SK-N-SH (cell line): ENCODE measurements at regions not wholly inside any gene's neighbourhood (a gene's known extent, or its start where the extent isn't known, plus 50 kb on each side); places are given as distances from the start of the nearest gene placed in this dataset.

ENCODE experiments used
- CTCF ChIA-PET: fragments of 300-600, 350-600 bp; formaldehyde crosslinking; extraction: SDS; loops from one replicate; lab custom pipeline; 2021; lab: Yijun Ruan, JAX
- POLR2A ChIA-PET: fragments of 350-600 bp; sonication (Branson Sonifier 250); formaldehyde crosslinking; extraction: SDS; loops from one replicate; lab custom pipeline; 2020; ENCODE audit warnings: antibody characterized with exemption, inconsistent platforms; lab: Yijun Ruan, JAX
- DNase-seq: peaks from one replicate; pipeline ENCODE4 v3.0.0; 2012
- H2AFZ ChIP-seq: fragments of 200-600 bp; sonication (generic); 2 replicates; pipeline ENCODE4 v1.8.1; 2016; ENCODE audit warnings: antibody characterized with exemption, mild to moderate bottlenecking, low read depth
- H3F3A ChIP-seq: fragments of 200-600 bp; sonication (generic); replicated peaks from 2 replicates; pipeline ENCODE3; 2016; ENCODE audit warnings: antibody characterized with exemption, mild to moderate bottlenecking; ENCODE audit not compliant: insufficient read depth
- H3K27ac ChIP-seq, 2 experiments: fragments of 200-500 bp in 1 of 2; fragments of 200-600 bp in 1 of 2; sonication (Bioruptor generic) in 1 of 2; sonication (generic), shearing (Covaris generic) in 1 of 2; 2 replicates each; pipeline versions ENCODE4 v1.5.1 to v1.6.1; 2014 to 2016; ENCODE audit warnings: low read depth in 2 of 2, inconsistent platforms in 1 of 2, low read length in 1 of 2, mild to moderate bottlenecking in 1 of 2, mixed read lengths in 1 of 2
- H3K27me3 ChIP-seq: fragments of 200-600 bp; sonication (generic), shearing (Covaris generic); 2 replicates; pipeline ENCODE4 v1.6.1; 2016; ENCODE audit warnings: mixed run types; ENCODE audit not compliant: insufficient read depth
- H3K36me3 ChIP-seq, 2 experiments: fragments of 200-500 bp in 1 of 2; fragments of 200-600 bp in 1 of 2; sonication (Bioruptor generic) in 1 of 2; sonication (generic) in 1 of 2; replicated peaks in 1 of 2; 2 replicates each; pipeline versions ENCODE3 to v1.5.1; 2014 to 2016; ENCODE audit warnings: low read length in 1 of 2, mild to moderate bottlenecking in 1 of 2; ENCODE audit not compliant: insufficient read depth in 2 of 2, control insufficient read depth in 1 of 2
- H3K4me1 ChIP-seq, 2 experiments: fragments of 200-500 bp in 1 of 2; fragments of 200-600 bp in 1 of 2; sonication (Bioruptor generic) in 1 of 2; sonication (generic), shearing (Covaris generic) in 1 of 2; 2 replicates each; pipeline versions ENCODE4 v1.5.1 to v1.6.1; 2014 to 2016; ENCODE audit warnings: low read depth in 1 of 2, low read length in 1 of 2, mixed run types in 1 of 2; ENCODE audit not compliant: insufficient read depth in 2 of 2, control insufficient read depth in 1 of 2
- H3K4me2 ChIP-seq: fragments of 200-600 bp; sonication (generic), shearing (Covaris generic); 2 replicates; pipeline ENCODE4 v1.6.1; 2017; ENCODE audit warnings: mixed run types
- H3K4me3 ChIP-seq, 2 experiments: fragments of 200-500 bp in 1 of 2; fragments of 200-600 bp in 1 of 2; sonication (Bioruptor generic) in 1 of 2; sonication (generic), shearing (Covaris generic) in 1 of 2; 2 replicates each; pipeline versions ENCODE4 v1.5.1 to v1.8.1; 2014 to 2016; ENCODE audit warnings: low read depth in 2 of 2, inconsistent platforms in 1 of 2, low read length in 1 of 2, mild to moderate bottlenecking in 1 of 2, mixed read lengths in 1 of 2, moderate library complexity in 1 of 2
- H3K79me2 ChIP-seq: fragments of 200-600 bp; sonication (generic); 2 replicates; pipeline ENCODE4 v1.8.1; 2017; ENCODE audit warnings: mild to moderate bottlenecking; ENCODE audit not compliant: insufficient read depth
- H3K9ac ChIP-seq: fragments of 200-600 bp; sonication (generic); 2 replicates; pipeline ENCODE4 v1.6.1; 2017; ENCODE audit warnings: mixed run types
- H3K9me2 ChIP-seq: fragments of 200-600 bp; sonication (generic); 2 replicates; pipeline ENCODE4 v1.6.1; 2017; ENCODE audit warnings: mixed run types
- H3K9me3 ChIP-seq: fragments of 200-600 bp; sonication (generic); 2 replicates; pipeline ENCODE4 v1.6.1; 2017; ENCODE audit warnings: mixed run types, mild to moderate bottlenecking, moderate library complexity
- H4K20me1 ChIP-seq: fragments of 200-600 bp; sonication (generic); 2 replicates; pipeline ENCODE4 v1.6.1; 2017; ENCODE audit warnings: mild to moderate bottlenecking, mixed run types; ENCODE audit not compliant: insufficient read depth
- CHD2 ChIP-seq: fragments of 150-350 bp; IDR thresholded peaks from 2 replicates; pipeline ENCODE4 v1.6.1; 2018; ENCODE audit warnings: low read length; ENCODE audit not compliant: partially characterized antibody
- ELF1 ChIP-seq: IDR thresholded peaks from 2 replicates; pipeline ENCODE4 v1.4.0; 2012
- EZH2phosphoT487 ChIP-seq: fragments of 200-600 bp; sonication (generic); IDR thresholded peaks from 2 replicates; pipeline ENCODE4 v1.6.1; 2017; ENCODE audit warnings: low read depth, mixed run types, mild to moderate bottlenecking, antibody characterized with exemption, moderate library complexity, borderline replicate concordance
- FOSL2 ChIP-seq: IDR thresholded peaks from 2 replicates; pipeline ENCODE4 v1.4.0; 2012; ENCODE audit warnings: low read depth, mild to moderate bottlenecking, moderate library complexity, borderline replicate concordance
- GATA2 ChIP-seq: sonication (generic); formaldehyde crosslinking; IDR thresholded peaks from 2 replicates; pipeline ENCODE4 v1.5.0; 2020; ENCODE audit warnings: mild to moderate bottlenecking, missing genetic modification reagents
- JUND ChIP-seq: IDR thresholded peaks from 2 replicates; pipeline ENCODE4 v1.4.0; 2012
- MEF2A ChIP-seq: IDR thresholded peaks from 2 replicates; pipeline ENCODE4 v1.4.0; 2012; ENCODE audit warnings: low read depth, borderline replicate concordance
- NRF1 ChIP-seq: IDR thresholded peaks from 2 replicates; pipeline ENCODE4 v1.6.1; 2012; ENCODE audit warnings: low read depth, mild to moderate bottlenecking, low read length
- RAD21 ChIP-seq: IDR thresholded peaks from 2 replicates; pipeline ENCODE4 v1.6.1; 2012; ENCODE audit warnings: mild to moderate bottlenecking, low read length
- RXRA ChIP-seq: IDR thresholded peaks from 2 replicates; pipeline ENCODE4 v1.4.0; 2012; ENCODE audit warnings: low read depth, mild to moderate bottlenecking, borderline replicate concordance
- SIN3A ChIP-seq: IDR thresholded peaks from 2 replicates; pipeline ENCODE4 v1.6.1; 2012; ENCODE audit warnings: low read depth, mild to moderate bottlenecking, low read length, moderate library complexity, borderline replicate concordance
- TAF1 ChIP-seq: IDR thresholded peaks from 2 replicates; pipeline ENCODE4 v1.6.1; 2012; ENCODE audit warnings: low read depth, mild to moderate bottlenecking, low read length, moderate library complexity, borderline replicate concordance
- TCF12 ChIP-seq: IDR thresholded peaks from 2 replicates; pipeline ENCODE4 v1.4.0; 2012
- YY1 ChIP-seq: IDR thresholded peaks from 2 replicates; pipeline ENCODE4 v1.4.0; 2012; ENCODE audit warnings: low read depth, mild to moderate bottlenecking
- WGBS: methylation state at CpG from one replicate; pipeline ENCODE4 v1.1.6; 2017; ENCODE audit warnings: low lambda C conversion rate; 5-methylcytosine and 5-hydroxymethylcytosine counted together
- TF ChIP-seq, protein P1 (sequence below): IDR thresholded peaks from 2 replicates; pipeline ENCODE4 v1.4.0; 2012; ENCODE audit warnings: low read depth
- TF ChIP-seq, protein P2 (sequence below): IDR thresholded peaks from 2 replicates; pipeline ENCODE4 v1.6.1; 2012; ENCODE audit warnings: mild to moderate bottlenecking, low read depth, low read length, moderate library complexity
- TF ChIP-seq, protein P3 (sequence below): fragments of 150-350 bp; IDR thresholded peaks from 2 replicates; pipeline ENCODE4 v1.6.1; 2017; ENCODE audit warnings: antibody characterized with exemption, low read length, low read depth, borderline replicate concordance
- TF ChIP-seq, protein P4 (sequence below): fragments of 200-600 bp; sonication (generic); IDR thresholded peaks from 2 replicates; pipeline ENCODE4 v1.6.1; 2017; ENCODE audit warnings: antibody characterized with exemption, mild to moderate bottlenecking, moderate library complexity

DNA sequence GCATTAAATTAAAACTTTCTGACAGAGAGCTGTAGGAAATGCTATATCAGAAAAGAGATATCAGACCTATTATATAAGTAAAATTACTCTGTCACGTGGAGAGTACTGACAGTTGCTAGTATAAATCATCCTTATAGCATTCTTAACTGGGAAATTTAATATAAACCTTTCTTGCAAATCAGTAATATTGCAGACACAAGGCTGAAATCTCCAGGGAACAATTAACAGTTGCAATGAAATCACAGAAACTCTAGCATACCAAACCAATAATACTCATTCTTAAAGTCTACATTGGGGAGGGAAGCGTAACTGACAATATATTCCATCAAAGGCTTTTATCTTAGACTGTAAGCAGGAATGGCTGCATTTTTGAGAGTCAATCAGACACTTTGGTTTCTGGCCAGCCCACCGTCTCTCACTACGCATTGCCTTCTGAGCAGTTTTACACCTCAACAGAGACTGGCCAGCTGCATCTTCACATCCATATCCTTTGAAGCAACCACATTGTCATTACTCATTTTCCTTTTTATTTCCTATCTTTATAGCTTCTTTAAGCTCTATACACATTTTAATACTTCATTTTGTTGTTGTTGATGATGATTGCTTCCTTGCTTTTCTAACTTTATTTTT is 536.0 kb upstream of the CDH2 start:
- H4K20me1 ChIP-seq = no peaks in the 10 kb centered on the region
- WGBS = 89% methylated on average over 4 of the region's 4 CpGs
- no peaks in the 10 kb centered on the region for H3K4me1 ChIP-seq
- no peak overlapping the region for H3K4me3 ChIP-seq
- no peak for DNase-seq
- POLR2A ChIA-PET = no interaction called here
- no peaks in the 10 kb centered on the region for H3F3A ChIP-seq
- no peaks in the 10 kb centered on the region for H3K79me2 ChIP-seq
- H2AFZ ChIP-seq = no peak overlapping the region
- no peak overlapping the region for H3K9ac ChIP-seq
- H3K9me3 ChIP-seq = no peaks in the 10 kb centered on the region
- TF ChIP-seq, protein P1, sequence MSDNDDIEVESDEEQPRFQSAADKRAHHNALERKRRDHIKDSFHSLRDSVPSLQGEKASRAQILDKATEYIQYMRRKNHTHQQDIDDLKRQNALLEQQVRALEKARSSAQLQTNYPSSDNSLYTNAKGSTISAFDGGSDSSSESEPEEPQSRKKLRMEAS = no peak
- TF ChIP-seq SIN3A (no peak), NRF1 (no peak), FOSL2 (no peak), EZH2phosphoT487 (no peak), TAF1 (no peak), RAD21 (no peak), CHD2 (no peak), GATA2 (CRISPR knock-in tag) (no peak), RXRA (no peak), JUND (no peak), TCF12 (no peak), ELF1 (no peak), MEF2A (no peak), YY1 (no peak)
- TF ChIP-seq, protein P2, sequence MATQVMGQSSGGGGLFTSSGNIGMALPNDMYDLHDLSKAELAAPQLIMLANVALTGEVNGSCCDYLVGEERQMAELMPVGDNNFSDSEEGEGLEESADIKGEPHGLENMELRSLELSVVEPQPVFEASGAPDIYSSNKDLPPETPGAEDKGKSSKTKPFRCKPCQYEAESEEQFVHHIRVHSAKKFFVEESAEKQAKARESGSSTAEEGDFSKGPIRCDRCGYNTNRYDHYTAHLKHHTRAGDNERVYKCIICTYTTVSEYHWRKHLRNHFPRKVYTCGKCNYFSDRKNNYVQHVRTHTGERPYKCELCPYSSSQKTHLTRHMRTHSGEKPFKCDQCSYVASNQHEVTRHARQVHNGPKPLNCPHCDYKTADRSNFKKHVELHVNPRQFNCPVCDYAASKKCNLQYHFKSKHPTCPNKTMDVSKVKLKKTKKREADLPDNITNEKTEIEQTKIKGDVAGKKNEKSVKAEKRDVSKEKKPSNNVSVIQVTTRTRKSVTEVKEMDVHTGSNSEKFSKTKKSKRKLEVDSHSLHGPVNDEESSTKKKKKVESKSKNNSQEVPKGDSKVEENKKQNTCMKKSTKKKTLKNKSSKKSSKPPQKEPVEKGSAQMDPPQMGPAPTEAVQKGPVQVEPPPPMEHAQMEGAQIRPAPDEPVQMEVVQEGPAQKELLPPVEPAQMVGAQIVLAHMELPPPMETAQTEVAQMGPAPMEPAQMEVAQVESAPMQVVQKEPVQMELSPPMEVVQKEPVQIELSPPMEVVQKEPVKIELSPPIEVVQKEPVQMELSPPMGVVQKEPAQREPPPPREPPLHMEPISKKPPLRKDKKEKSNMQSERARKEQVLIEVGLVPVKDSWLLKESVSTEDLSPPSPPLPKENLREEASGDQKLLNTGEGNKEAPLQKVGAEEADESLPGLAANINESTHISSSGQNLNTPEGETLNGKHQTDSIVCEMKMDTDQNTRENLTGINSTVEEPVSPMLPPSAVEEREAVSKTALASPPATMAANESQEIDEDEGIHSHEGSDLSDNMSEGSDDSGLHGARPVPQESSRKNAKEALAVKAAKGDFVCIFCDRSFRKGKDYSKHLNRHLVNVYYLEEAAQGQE = no peak
- TF ChIP-seq, protein P3, sequence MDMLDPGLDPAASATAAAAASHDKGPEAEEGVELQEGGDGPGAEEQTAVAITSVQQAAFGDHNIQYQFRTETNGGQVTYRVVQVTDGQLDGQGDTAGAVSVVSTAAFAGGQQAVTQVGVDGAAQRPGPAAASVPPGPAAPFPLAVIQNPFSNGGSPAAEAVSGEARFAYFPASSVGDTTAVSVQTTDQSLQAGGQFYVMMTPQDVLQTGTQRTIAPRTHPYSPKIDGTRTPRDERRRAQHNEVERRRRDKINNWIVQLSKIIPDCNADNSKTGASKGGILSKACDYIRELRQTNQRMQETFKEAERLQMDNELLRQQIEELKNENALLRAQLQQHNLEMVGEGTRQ = no peak
- TF ChIP-seq, protein P4, sequence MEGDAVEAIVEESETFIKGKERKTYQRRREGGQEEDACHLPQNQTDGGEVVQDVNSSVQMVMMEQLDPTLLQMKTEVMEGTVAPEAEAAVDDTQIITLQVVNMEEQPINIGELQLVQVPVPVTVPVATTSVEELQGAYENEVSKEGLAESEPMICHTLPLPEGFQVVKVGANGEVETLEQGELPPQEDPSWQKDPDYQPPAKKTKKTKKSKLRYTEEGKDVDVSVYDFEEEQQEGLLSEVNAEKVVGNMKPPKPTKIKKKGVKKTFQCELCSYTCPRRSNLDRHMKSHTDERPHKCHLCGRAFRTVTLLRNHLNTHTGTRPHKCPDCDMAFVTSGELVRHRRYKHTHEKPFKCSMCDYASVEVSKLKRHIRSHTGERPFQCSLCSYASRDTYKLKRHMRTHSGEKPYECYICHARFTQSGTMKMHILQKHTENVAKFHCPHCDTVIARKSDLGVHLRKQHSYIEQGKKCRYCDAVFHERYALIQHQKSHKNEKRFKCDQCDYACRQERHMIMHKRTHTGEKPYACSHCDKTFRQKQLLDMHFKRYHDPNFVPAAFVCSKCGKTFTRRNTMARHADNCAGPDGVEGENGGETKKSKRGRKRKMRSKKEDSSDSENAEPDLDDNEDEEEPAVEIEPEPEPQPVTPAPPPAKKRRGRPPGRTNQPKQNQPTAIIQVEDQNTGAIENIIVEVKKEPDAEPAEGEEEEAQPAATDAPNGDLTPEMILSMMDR = no peak
- TF ChIP-seq, all 33 proteins: peak for 0
- Histone ChIP-seq H3K27ac (no peak overlapping the region), H3K9me2 (no peaks in the 10 kb centered on the region), H3K27me3 (no peaks in the 10 kb centered on the region), H3K36me3 (no peaks in the 10 kb centered on the region), H3K4me2 (no peak overlapping the region)
- CTCF ChIA-PET = no interaction called here
